ENCODE measurements at regions not wholly inside any gene's neighbourhood (a gene's known extent, or its start where the extent isn't known, plus 50 kb on each side); places are given as distances from the start of the nearest gene placed in this dataset.

- TF ChIP-seq RAD21 (IDR thresholded peaks at IDR 0.05; ENCODE audit: low read length) (no peak), CTCF (IDR thresholded peaks at IDR 0.05) (no peak), RCOR1 (IDR thresholded peaks at IDR 0.05; ENCODE audit: low read length) (no peak), EZH2phosphoT487 (IDR thresholded peaks at IDR 0.05; ENCODE audit: borderline replicate concordance, low read depth) (no peak)
Observed at GRCh38 chr10:59960751-59961150, 54.4 kb upstream of the CCDC6 start.

Measured in SK-N-SH (cell line).